ENCODE measurements at regions not wholly inside any gene's neighbourhood (a gene's known extent, or its start where the extent isn't known, plus 50 kb on each side); places are given as distances from the start of the nearest gene placed in this dataset.

- in situ Hi-C loops (cut with MboI; ENCODE audit: low sequenced_read_pairs), result no loop called here
Observed at GRCh38 chr18:70446063-70446462, 157.2 kb downstream of the SOCS6 start.

- in situ Hi-C loops (cut with MboI; ENCODE audit: low sequenced_read_pairs), result no loop called here
Observed at GRCh38 chr18:70442933-70443332, 154.1 kb downstream of the SOCS6 start.

- in situ Hi-C loops (cut with MboI; ENCODE audit: low sequenced_read_pairs), result loop anchor here (10.0 kb wide), 1 partner anchor 228 kb away; the partner anchor contains the start of gene RTTN
Observed at GRCh38 chr18:70432804-70433400, 144.1 kb downstream of the SOCS6 start.

- in situ Hi-C loops (cut with MboI; ENCODE audit: low sequenced_read_pairs), result loop anchor here (10.0 kb wide), 1 partner anchor 226 kb away; the partner anchor contains the start of gene RTTN
Observed at GRCh38 chr18:70431203-70431624, 142.4 kb downstream of the SOCS6 start.

- in situ Hi-C loops (cut with MboI; ENCODE audit: low sequenced_read_pairs), result loop anchor here (10.0 kb wide), 1 partner anchor 226 kb away; the partner anchor contains the start of gene RTTN
Observed at GRCh38 chr18:70430501-70431173, 141.8 kb downstream of the SOCS6 start.

GRCh38 chr18:70429847-70430500 lies 141.1 kb downstream of the SOCS6 start:
- in situ Hi-C loops (cut with MboI; ENCODE audit: low sequenced_read_pairs), result loop anchor here (10.0 kb wide), 1 partner anchor 225 kb away; the partner anchor contains the start of gene RTTN

GRCh38 chr18:70428439-70428838 lies 139.6 kb downstream of the SOCS6 start:
- in situ Hi-C loops (cut with MboI; ENCODE audit: low sequenced_read_pairs), result no loop called here

GRCh38 chr18:70426818-70427217 lies 138.0 kb downstream of the SOCS6 start:
- in situ Hi-C loops (cut with MboI; ENCODE audit: low sequenced_read_pairs), result no loop called here

GRCh38 chr18:70425236-70425635 lies 136.4 kb downstream of the SOCS6 start:
- in situ Hi-C loops (cut with MboI; ENCODE audit: low sequenced_read_pairs), result no loop called here

- in situ Hi-C loops (cut with MboI; ENCODE audit: low sequenced_read_pairs), result no loop called here
Observed at GRCh38 chr18:70423988-70424387, 135.1 kb downstream of the SOCS6 start.

- in situ Hi-C loops (cut with MboI; ENCODE audit: low sequenced_read_pairs), result no loop called here
Observed at GRCh38 chr18:70423120-70423519, 134.3 kb downstream of the SOCS6 start.

GRCh38 chr18:70422391-70422965 lies 133.6 kb downstream of the SOCS6 start:
- in situ Hi-C loops (cut with MboI; ENCODE audit: low sequenced_read_pairs), result no loop called here

- in situ Hi-C loops (cut with MboI; ENCODE audit: low sequenced_read_pairs), result no loop called here
Observed at GRCh38 chr18:70421471-70422390, 132.9 kb downstream of the SOCS6 start.

- in situ Hi-C loops (cut with MboI; ENCODE audit: low sequenced_read_pairs), result no loop called here
Observed at GRCh38 chr18:70420146-70420898, 131.5 kb downstream of the SOCS6 start.

GRCh38 chr18:70419526-70419925 lies 130.7 kb downstream of the SOCS6 start:
- in situ Hi-C loops (cut with MboI; ENCODE audit: low sequenced_read_pairs), result no loop called here

- in situ Hi-C loops (cut with MboI; ENCODE audit: low sequenced_read_pairs), result no loop called here
Observed at GRCh38 chr18:70418546-70419311, 129.9 kb downstream of the SOCS6 start.

- in situ Hi-C loops (cut with MboI; ENCODE audit: low sequenced_read_pairs), result no loop called here
Observed at GRCh38 chr18:70417847-70418246, 129.0 kb downstream of the SOCS6 start.

- in situ Hi-C loops (cut with MboI; ENCODE audit: low sequenced_read_pairs), result no loop called here
Observed at GRCh38 chr18:70416496-70416895, 127.7 kb downstream of the SOCS6 start.
